ENCODE measurements at regions not wholly inside any gene's neighbourhood (a gene's known extent, or its start where the extent isn't known, plus 50 kb on each side); places are given as distances from the start of the nearest gene placed in this dataset.
"Not testable (repeated sequence)": the region's sequence is repeated elsewhere in the genome, so short reads cannot be mapped to it uniquely, and the experiment has no call there.

DNA sequence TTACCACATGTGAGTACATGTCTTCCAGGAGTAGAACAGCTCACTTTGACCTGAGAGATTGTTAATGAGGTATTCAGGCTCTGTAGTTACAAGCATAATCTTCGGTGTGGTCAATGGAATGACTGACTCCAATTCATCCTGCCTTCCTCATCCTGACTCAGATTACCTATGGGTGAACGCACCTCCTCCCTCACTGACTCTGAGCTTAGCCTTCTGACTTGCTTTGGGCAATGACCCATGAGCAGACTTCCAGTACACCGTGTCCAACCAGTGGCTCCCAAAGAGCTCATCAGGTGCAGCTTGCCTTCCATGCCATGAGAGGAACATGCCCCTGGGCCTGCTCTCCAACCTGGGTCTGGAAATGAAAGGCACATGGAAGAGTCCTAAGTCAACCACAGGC is 361.0 kb upstream of the FRG1 start:
- TF ChIP-seq, protein P1, sequence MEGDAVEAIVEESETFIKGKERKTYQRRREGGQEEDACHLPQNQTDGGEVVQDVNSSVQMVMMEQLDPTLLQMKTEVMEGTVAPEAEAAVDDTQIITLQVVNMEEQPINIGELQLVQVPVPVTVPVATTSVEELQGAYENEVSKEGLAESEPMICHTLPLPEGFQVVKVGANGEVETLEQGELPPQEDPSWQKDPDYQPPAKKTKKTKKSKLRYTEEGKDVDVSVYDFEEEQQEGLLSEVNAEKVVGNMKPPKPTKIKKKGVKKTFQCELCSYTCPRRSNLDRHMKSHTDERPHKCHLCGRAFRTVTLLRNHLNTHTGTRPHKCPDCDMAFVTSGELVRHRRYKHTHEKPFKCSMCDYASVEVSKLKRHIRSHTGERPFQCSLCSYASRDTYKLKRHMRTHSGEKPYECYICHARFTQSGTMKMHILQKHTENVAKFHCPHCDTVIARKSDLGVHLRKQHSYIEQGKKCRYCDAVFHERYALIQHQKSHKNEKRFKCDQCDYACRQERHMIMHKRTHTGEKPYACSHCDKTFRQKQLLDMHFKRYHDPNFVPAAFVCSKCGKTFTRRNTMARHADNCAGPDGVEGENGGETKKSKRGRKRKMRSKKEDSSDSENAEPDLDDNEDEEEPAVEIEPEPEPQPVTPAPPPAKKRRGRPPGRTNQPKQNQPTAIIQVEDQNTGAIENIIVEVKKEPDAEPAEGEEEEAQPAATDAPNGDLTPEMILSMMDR (conservative IDR thresholded peaks at IDR 0.05; ENCODE audit: low read depth, low read length), result not testable (repeated sequence)
- not testable (repeated sequence) for TF ChIP-seq EZH2 (IDR thresholded peaks at IDR 0.05; ENCODE audit: low read length, unreplicated experiment); EZH2phosphoT487 (IDR thresholded peaks at IDR 0.05; ENCODE audit: borderline replicate concordance, low read length)

Measured in PC-3 (cell line).